ENCODE measurements at regions not wholly inside any gene's neighbourhood (a gene's known extent, or its start where the extent isn't known, plus 50 kb on each side); places are given as distances from the start of the nearest gene placed in this dataset.
"Not testable (repeated sequence)": the region's sequence is repeated elsewhere in the genome, so short reads cannot be mapped to it uniquely, and the experiment has no call there.

- no peak for DNase-seq (ENCODE audit: low spot score)
- TF ChIP-seq, protein P1, sequence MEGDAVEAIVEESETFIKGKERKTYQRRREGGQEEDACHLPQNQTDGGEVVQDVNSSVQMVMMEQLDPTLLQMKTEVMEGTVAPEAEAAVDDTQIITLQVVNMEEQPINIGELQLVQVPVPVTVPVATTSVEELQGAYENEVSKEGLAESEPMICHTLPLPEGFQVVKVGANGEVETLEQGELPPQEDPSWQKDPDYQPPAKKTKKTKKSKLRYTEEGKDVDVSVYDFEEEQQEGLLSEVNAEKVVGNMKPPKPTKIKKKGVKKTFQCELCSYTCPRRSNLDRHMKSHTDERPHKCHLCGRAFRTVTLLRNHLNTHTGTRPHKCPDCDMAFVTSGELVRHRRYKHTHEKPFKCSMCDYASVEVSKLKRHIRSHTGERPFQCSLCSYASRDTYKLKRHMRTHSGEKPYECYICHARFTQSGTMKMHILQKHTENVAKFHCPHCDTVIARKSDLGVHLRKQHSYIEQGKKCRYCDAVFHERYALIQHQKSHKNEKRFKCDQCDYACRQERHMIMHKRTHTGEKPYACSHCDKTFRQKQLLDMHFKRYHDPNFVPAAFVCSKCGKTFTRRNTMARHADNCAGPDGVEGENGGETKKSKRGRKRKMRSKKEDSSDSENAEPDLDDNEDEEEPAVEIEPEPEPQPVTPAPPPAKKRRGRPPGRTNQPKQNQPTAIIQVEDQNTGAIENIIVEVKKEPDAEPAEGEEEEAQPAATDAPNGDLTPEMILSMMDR (IDR thresholded peaks at IDR 0.05; ENCODE audit: extremely low read depth, missing control alignments): no peak
Observed at GRCh38 chr12:9328065-9328464, 119.9 kb upstream of the PZP start.

DNA sequence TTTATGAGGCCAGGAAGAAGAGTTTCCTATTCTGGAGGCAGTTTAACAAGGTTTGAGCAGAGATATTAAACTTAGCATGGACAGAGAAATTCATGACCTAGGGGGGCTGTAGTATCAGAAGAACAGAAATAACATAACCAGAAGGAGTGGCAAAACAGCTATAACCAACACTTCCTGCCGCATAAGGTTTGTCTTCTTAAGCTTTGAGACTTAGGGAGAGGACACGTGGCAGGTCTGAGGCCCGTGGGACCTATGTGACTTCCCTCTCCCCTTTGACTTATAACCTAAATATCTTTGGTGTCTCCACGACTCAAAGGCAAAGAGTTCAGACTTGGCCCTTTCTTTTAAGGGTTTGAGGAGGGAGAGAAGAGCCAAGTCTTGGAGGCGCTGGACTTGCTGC is 119.1 kb upstream of the PZP start:
- DNase-seq (ENCODE audit: low spot score): no peak

GRCh38 chr12:9326849-9327248 is 118.7 kb upstream of the PZP start:
- not testable (repeated sequence) for DNase-seq (ENCODE audit: low spot score)

More for the DNA sequence above, 119.1 kb upstream of the PZP start:
- TF ChIP-seq, protein P1 (IDR thresholded peaks at IDR 0.05; ENCODE audit: extremely low read depth, missing control alignments): no peak

GRCh38 chr12:9326085-9326484 is 117.9 kb upstream of the PZP start:
- TF ChIP-seq, protein P1 (IDR thresholded peaks at IDR 0.05; ENCODE audit: extremely low read depth, missing control alignments): no peak
- DNase-seq (ENCODE audit: low spot score): no peak

DNA sequence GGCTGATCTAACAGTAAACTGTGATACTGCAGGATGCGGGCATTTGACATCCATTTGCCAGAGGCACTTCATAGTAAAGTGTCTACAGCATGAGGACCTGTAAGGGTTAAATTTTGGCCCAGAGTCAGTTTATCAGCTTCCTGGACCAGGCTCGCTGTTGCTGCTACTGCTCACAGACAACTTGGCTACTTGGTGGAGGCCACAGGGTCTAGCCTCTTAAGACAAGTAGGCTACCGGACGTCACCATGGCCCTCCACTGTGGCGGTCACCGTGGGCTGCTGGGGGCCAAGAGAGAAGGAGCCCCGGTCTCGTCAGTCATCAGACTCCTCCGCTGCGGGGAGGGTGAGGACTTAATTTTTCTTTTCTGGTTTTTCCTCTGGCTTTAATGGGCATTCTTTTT is 117.3 kb upstream of the PZP start:
- TF ChIP-seq, protein P1 (IDR thresholded peaks at IDR 0.05; ENCODE audit: extremely low read depth, missing control alignments): no peak
- no peak for DNase-seq (ENCODE audit: low spot score)

DNA sequence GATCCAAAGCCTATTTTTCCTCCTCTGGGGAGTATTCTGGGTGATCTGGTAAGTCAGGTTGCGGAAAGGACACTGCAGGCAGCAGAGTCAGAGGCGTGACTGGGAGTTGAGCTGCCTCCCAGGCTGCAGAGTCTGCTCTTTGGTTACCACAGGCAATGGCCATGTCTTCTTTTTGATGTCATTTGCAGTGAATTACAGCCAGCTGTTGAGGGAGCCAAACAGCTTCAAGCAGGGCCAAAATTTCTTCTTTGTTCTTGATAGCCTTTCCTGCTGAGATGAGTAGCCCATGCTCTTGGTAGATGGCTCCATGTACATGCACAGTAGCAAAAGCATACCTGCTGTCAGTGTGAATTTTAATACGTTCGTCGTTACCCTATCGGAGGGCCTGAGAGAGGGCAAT is 116.6 kb upstream of the PZP start:
- TF ChIP-seq, protein P1 (IDR thresholded peaks at IDR 0.05; ENCODE audit: extremely low read depth, missing control alignments): no peak
- no peak for DNase-seq (ENCODE audit: low spot score)

DNA sequence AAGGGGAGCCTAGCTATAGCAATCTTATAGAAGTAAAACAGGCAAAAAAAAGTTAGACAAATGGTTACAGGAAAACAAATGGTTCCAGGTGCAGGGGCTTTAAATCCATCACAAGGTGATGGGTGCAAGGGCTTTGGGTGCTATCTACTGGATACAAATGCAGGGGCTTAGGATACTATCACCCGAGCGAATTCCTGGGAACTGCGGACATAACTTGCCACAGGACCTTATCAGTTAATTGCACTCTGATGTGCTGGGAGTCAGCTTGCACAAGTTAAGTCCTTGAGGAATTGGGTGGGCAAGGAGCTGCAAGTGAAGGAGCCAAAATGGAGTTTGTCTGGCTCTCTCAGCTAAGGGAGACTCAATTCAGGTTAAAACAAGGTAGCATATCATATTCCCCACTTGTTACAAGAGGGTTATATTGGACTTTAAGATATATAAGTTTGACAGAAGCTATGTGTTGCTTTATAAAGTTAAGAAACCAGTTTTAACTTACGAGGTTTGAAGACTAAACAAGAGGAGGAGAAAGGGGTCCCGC is 115.0 kb upstream of the PZP start:
- TF ChIP-seq, protein P1 (IDR thresholded peaks at IDR 0.05; ENCODE audit: extremely low read depth, missing control alignments): no peak

GRCh38 chr12:9319842-9320173 is 111.6 kb upstream of the PZP start:
- no peak for DNase-seq (ENCODE audit: low spot score)
- TF ChIP-seq, protein P1 (IDR thresholded peaks at IDR 0.05; ENCODE audit: extremely low read depth, missing control alignments): no peak

More for the DNA sequence above, 115.0 kb upstream of the PZP start:
- no peak for DNase-seq (ENCODE audit: low spot score)
